ENCODE measurements at regions not wholly inside any gene's neighbourhood (a gene's known extent, or its start where the extent isn't known, plus 50 kb on each side); places are given as distances from the start of the nearest gene placed in this dataset.

DNA sequence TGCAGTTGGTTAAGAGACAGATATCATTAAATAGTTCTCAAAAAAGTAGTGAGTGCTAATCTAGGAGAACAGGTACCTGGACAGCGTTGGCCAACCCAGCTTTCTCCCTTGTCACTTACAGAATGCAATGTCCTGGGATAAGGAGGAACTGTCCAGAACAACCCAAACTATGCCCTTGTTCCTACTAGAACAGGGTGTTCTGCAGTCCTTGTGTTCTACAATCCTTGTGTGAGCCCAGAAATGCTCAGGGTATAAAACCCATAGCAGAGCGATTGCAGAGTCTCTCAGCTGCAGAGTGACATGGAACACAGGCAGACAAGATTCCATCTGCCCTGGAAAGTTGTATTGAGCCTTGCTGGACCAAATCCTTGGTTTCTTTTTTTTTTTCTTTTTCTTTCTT is 83.5 kb upstream of the VANGL1 start:
- TF ChIP-seq TAF1 (IDR thresholded peaks at IDR 0.05; ENCODE audit: low read depth) (no peak), EP300 (IDR thresholded peaks at IDR 0.05; ENCODE audit: borderline replicate concordance) (no peak), YY1 (IDR thresholded peaks at IDR 0.05; ENCODE audit: low read depth) (no peak), RAD21 (IDR thresholded peaks at IDR 0.05; ENCODE audit: low read depth) (no peak), CEBPB (IDR thresholded peaks at IDR 0.05) (no peak), FOXM1 (IDR thresholded peaks at IDR 0.05; ENCODE audit: borderline replicate concordance, low read depth) (no peak)
- TF ChIP-seq, protein P1, sequence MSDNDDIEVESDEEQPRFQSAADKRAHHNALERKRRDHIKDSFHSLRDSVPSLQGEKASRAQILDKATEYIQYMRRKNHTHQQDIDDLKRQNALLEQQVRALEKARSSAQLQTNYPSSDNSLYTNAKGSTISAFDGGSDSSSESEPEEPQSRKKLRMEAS (IDR thresholded peaks at IDR 0.05), result no peak
